Stimulated activated naive B cell treated with anti-CD40 and anti-IgM and Interleukin-4, amounts not matched to agents 10 μg/mL and 1 μg/mL and 100 μg/mL, for 72 hours (primary cell): ENCODE measurements at regions not wholly inside any gene's neighbourhood (a gene's known extent, or its start where the extent isn't known, plus 50 kb on each side); places are given as distances from the start of the nearest gene placed in this dataset.
A peak's percentile ranks its signal among the peaks of the same experiment; 100 is the strongest.

Experiments used
- ATAC-seq, 2 donors: fragments of 150-1000 bp; cut with Tn5 transposase; replicated peaks; 2 replicates each; pipeline ENCODE4 v1.10.0; 2021; ENCODE audit warnings: moderate library complexity in 1 of 2
- DNase-seq: peaks from one replicate; pipeline ENCODE4 v3.0.0; 2021
- H3K27ac Mint-ChIP-seq: one replicate; pipeline ENCODE4 v1.8.0; 2022; ENCODE audit warnings: mild to moderate bottlenecking, mixed read lengths
- H3K27me3 Mint-ChIP-seq, 2 donors: one replicate each; pipeline ENCODE4 v1.8.0; 2022; ENCODE audit warnings: mixed read lengths in 2 of 2
- H3K36me3 Mint-ChIP-seq, 2 donors: one replicate each; pipeline ENCODE4 v1.8.0; 2022; ENCODE audit warnings: mixed read lengths in 2 of 2, mild to moderate bottlenecking in 1 of 2
- H3K4me1 Mint-ChIP-seq, 2 donors: one replicate each; pipeline ENCODE4 v1.8.0; 2022; ENCODE audit warnings: mixed read lengths in 2 of 2, mild to moderate bottlenecking in 1 of 2
- H3K4me3 Mint-ChIP-seq, 2 donors: one replicate each; pipeline ENCODE4 v1.8.0; 2022; ENCODE audit warnings: mild to moderate bottlenecking in 2 of 2, mixed read lengths in 2 of 2, moderate library complexity in 1 of 2
- H3K9me3 Mint-ChIP-seq, 2 donors: one replicate each; pipeline ENCODE4 v1.8.0; 2022; ENCODE audit warnings: mixed read lengths in 2 of 2, mild to moderate bottlenecking in 1 of 2

DNA sequence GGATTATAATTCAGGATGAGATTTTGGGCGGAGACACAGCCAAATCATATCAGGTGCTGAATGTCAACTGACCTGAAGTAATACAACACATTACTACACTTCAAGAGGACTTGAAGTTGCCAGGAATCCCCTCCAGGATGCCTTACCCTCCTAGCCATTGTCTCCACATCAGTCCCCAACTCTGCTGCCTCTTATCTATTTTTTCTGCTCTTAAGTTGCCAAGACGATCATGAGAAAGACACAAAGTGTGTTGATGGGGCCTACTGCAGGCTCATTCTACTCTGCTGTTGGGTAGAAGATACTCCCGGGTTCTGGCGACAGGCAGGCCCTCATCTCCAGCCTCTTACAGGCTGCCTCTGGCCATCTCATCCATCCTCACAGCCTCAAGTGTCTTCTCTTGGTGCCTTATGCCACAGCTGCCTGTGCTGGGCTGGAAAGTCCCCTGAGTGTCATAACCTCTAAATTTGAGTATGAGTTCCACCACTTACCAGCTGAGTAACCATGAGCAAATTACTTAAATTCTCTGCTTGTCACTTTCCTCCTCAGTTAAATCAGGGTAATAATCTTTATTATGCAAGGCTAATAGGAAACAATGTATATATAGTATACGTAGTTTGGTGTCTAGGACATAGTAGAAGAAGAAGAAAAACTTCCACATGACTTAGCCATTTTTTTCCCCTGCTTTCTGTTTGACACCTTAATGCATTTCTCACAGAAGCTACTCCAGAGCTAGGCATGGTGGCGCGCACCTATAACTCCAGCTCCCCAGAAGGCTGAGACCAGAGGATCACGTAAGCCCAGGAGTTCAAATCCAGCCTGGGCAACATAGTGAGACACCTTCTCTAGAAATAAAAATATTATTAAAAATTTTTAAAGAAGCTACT is 73.0 kb upstream of the SNX2 start:
- H3K27me3 Mint-ChIP-seq, result no peaks in the 10 kb centered on the region
- peak overlapping the region; percentile 76 to 78 for H3K4me3 Mint-ChIP-seq
- H3K27ac Mint-ChIP-seq, result peak overlapping the region; percentile 99
- H3K36me3 Mint-ChIP-seq, result no peaks in the 10 kb centered on the region
- peak; percentile 96 to 98 for ATAC-seq
- no peaks in the 10 kb centered on the region for H3K9me3 Mint-ChIP-seq
- DNase-seq, result peak; percentile 70
- peaks cover 44 to 75% of the 10 kb centered on the region in 2 donors for H3K4me1 Mint-ChIP-seq

DNA sequence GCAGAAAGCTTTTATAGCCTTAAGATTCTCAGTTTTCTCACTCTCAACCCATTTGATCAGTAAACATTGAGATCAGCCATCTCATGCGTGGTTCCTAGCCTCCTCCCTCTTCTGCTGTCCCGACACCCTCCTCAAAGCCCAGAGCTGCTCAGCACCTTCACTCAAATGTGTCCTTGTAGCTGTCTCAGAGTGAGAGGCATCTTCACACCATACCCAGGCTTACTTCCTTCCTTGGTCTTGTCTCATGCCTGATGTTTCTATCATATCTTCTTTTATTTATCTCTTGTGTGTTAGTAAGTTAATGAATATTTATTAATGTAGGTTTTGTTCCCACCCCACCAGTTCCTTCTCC is 72.4 kb upstream of the SNX2 start:
- ATAC-seq, result peak; percentile 59 to 61
- H3K4me3 Mint-ChIP-seq, result peak overlapping the region; percentile 53 to 61

DNA sequence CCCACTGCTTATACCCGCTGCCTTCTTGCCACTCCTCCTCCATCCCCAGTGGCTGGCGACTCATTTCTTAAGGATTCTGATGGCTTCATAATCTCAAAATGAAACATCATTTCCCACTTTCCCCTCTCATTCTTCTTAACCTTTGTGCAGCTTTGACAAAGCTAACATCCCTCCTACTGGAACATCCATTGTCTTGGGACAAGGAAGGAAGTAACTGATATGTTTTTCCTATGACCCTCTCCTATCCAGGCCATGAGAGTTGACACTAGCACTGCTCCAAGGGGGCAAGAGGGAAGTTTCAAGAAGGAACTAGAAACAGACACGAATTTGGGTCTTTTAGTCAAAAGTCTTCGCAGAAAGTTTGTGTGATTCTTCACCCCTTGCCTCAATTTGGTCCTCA is 71.7 kb upstream of the SNX2 start:
- H3K27ac Mint-ChIP-seq, result peak overlapping the region; percentile 95
- H3K27me3 Mint-ChIP-seq, result no peaks in the 10 kb centered on the region
- no peaks in the 10 kb centered on the region for H3K36me3 Mint-ChIP-seq
- H3K9me3 Mint-ChIP-seq, result no peaks in the 10 kb centered on the region
- no peak for DNase-seq
- ATAC-seq, result no peak
- H3K4me3 Mint-ChIP-seq, result no peak overlapping the region
- peaks cover 42 to 69% of the 10 kb centered on the region in 2 donors for H3K4me1 Mint-ChIP-seq

More for the DNA sequence above, 72.4 kb upstream of the SNX2 start:
- no peaks in the 10 kb centered on the region for H3K36me3 Mint-ChIP-seq
- H3K9me3 Mint-ChIP-seq, result no peaks in the 10 kb centered on the region
- no peaks in the 10 kb centered on the region for H3K27me3 Mint-ChIP-seq
- DNase-seq, result no peak
- peak overlapping the region; percentile 95 for H3K27ac Mint-ChIP-seq
- peaks cover 40 to 69% of the 10 kb centered on the region in 2 donors for H3K4me1 Mint-ChIP-seq

DNA sequence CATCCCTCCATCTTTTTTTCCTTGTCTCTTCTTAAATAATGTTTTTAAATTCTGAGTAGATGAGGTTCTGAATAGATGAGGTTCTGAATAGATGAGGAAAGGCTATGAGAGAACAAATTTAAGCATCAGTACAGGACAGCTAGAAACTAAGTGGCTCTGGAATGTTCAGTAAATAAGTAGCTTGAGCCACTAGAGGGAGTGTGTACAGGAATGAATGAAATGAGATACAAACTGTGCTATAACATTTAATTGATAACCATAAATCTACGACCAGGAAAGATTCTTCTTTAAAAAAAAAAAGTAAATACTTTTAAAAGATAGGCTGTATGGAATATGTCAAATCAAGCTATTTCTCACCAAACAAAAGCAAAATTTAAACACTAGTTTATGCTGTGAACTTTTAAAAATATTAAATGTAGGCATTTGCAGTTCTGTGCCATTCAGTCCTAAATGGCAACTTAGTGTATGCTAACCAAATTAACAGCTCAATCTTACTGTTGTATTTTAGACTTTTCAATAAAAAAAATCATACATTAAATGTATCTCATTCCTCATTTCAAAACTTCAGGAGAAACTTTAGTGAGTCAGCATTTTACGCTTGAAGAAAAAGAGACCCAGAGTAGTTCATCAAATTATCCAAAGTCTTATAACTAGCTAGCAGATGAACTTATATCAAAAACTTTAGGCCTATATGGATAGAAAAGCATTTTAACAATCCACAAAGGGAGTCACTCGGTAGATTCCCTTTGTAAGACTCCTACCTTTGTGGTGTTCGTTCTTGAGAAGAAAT is 70.4 kb upstream of the SNX2 start:
- peaks cover 38 to 56% of the 10 kb centered on the region in 2 donors for H3K4me1 Mint-ChIP-seq
- H3K36me3 Mint-ChIP-seq, result no peaks in the 10 kb centered on the region
- ATAC-seq (no peak), DNase-seq (no peak)
- no peaks in the 10 kb centered on the region for H3K27me3 Mint-ChIP-seq
- H3K9me3 Mint-ChIP-seq, result no peaks in the 10 kb centered on the region
- no peak overlapping the region for H3K27ac Mint-ChIP-seq
- H3K4me3 Mint-ChIP-seq, result no peak overlapping the region

DNA sequence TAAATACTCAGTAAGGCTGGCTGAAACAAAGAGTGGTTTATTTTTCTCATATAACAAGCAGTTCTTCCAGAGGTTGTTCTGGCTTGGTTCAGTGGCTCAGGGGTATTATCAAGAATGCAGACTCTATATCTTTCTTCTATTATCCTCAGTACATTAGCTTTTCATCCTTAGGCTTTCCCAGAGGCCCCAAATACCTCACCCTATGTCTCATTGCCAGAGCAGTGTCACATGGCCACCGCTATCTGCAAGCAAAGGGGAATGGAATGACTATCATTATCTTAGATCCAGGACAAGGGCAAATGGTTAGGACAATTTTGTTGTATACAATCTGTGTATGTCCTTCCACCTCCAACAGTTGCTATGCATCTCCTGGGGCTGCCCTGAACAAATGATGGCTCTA is 69.0 kb upstream of the SNX2 start:
- Mint-ChIP-seq H3K27me3 (no peaks in the 10 kb centered on the region), H3K4me3 (no peak overlapping the region), H3K36me3 (no peaks in the 10 kb centered on the region), H3K9me3 (no peaks in the 10 kb centered on the region), H3K4me1 (peaks cover 33 to 50% of the 10 kb centered on the region in 2 donors), H3K27ac (no peak overlapping the region)
- ATAC-seq, result no peak
- DNase-seq, result no peak

DNA sequence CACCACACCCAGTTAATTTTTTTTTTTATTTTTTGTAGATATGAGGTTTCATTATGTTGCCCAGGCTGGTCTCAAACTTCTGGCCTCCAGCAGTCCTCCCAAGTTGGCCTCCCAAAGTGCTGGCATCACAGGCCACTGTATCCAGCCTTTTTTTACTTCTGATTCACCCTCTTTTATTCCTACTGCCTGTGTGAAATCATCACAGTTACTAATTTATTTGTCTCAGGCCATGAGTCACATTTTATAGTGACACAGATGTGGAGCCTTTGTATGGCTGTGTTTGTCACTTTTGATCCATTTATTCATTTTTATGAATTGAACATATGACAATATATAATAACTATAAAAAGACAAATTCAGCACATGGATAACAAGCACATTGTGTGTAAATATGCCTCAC is 67.1 kb upstream of the SNX2 start:
- Mint-ChIP-seq H3K9me3 (no peaks in the 10 kb centered on the region), H3K36me3 (no peaks in the 10 kb centered on the region), H3K4me3 (no peak overlapping the region), H3K4me1 (peaks cover 23 to 31% of the 10 kb centered on the region in 2 donors), H3K27ac (no peak overlapping the region), H3K27me3 (no peaks in the 10 kb centered on the region)
- DNase-seq (no peak), ATAC-seq (no peak)

DNA sequence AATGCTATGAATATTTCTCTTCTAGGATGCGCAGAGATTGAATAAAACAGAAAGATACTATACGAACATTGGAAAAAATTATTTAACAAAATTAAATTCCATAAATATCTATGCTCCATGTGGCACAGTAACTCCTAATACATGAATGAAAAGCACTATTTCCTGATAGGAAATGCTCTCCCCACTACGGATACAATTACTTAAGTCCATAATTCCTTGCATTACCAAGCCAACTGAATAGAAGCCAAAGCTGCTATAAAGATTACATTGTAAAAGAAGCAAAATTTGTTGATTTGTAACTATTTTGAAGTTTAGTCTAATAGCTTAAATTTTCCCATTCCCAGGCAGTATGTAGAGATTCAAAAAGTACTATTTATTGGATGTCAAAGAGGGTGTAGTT is 61.8 kb upstream of the SNX2 start:
- peaks cover 0 to 2% of the 10 kb centered on the region in 2 donors for H3K4me1 Mint-ChIP-seq
- no peak overlapping the region for H3K4me3 Mint-ChIP-seq
- no peaks in the 10 kb centered on the region for H3K36me3 Mint-ChIP-seq
- H3K9me3 Mint-ChIP-seq, result no peaks in the 10 kb centered on the region
- no peaks in the 10 kb centered on the region for H3K27me3 Mint-ChIP-seq
- no peak for ATAC-seq
- no peak for DNase-seq
- no peak overlapping the region for H3K27ac Mint-ChIP-seq

DNA sequence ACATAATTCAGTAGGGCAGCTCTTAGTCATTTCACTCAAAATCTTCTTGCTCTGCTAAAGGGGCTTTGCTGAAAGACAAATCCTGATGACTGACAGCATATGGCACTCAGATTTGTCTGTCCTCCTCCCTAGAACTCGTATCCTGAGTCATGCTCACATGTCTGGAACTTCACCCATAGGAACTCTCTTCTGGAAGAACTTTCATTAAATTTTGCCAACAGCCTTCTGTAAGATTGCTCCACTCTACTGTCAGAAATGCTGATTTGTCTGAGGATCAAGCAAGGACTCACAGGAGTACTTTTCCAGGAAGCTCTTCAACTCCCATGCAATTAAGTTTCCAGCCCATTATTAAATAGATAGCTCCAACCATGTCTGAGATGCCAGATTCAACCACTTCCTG is 59.8 kb upstream of the SNX2 start:
- Mint-ChIP-seq H3K36me3 (peaks cover 0 to 3% of the 10 kb centered on the region in 2 donors), H3K4me3 (no peak overlapping the region), H3K27me3 (no peaks in the 10 kb centered on the region), H3K27ac (no peak overlapping the region), H3K4me1 (peaks cover 3 to 4% of the 10 kb centered on the region in 2 donors), H3K9me3 (peaks cover 4% of the 10 kb centered on the region in 2 donors)
- no peak for ATAC-seq
- no peak for DNase-seq

DNA sequence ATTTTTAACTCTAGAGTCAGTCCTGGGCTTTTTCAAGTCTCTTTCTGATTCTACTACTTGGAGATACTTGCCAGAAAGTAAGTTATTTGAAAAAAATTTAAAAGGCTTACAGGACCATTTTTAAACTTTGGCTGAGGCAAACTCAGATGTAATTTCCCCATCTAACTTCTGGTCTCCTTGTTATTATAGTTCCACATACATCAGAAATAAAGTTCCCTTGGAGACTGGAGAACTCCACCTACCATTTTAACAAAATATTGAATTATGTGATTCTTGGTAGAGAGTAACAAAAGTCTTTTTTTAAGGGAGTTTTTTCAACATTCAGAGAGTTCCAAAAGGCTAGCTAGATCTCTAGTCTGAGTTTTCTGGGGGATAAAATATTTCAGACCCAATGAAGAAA is 56.3 kb upstream of the SNX2 start:
- peaks cover 0 to 4% of the 10 kb centered on the region in 2 donors for H3K36me3 Mint-ChIP-seq
- H3K27ac Mint-ChIP-seq, result no peak overlapping the region
- H3K9me3 Mint-ChIP-seq, result peaks cover 5 to 6% of the 10 kb centered on the region in 2 donors
- no peak overlapping the region for H3K4me3 Mint-ChIP-seq
- H3K27me3 Mint-ChIP-seq, result no peaks in the 10 kb centered on the region
- no peak for DNase-seq
- peaks cover 32 to 39% of the 10 kb centered on the region in 2 donors for H3K4me1 Mint-ChIP-seq
- ATAC-seq, result no peak

DNA sequence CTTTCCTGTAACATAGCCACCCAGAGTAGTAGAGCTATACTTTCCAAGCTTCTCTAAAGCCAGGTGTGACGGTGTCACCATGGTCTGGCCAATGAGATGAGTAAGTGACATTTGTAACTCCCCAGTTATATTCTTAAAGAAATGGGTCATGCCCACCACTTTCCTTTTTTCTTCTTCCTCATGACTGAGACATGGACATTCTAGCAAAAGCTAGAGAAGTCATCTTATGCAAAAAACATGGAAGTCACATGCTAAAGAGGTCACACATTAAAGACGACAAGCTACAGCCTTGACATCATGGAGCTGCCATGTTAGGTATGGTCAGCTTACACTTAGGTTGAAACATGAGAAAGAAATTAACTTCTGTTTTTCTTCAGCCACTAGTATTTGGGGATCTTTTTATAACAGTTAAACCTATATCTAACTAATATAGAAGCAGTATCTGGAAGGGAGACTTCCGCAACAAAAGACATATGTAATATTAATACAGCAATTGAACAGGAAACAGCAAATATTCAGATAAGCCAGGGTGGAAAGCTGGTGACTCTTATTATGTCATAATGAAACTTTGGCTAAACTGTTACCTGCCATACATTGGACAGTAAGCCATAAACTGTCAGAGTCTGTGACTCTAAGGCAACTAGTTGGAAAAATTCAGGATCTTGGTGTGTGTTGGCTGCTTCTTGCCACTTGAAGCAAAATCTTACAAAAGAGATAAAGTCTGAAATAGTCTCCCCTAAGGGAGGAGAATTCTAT is 54.7 kb upstream of the SNX2 start:
- Mint-ChIP-seq H3K36me3 (peaks cover 0 to 4% of the 10 kb centered on the region in 2 donors), H3K27ac (peak overlapping the region; percentile 39), H3K4me1 (peaks cover 32 to 44% of the 10 kb centered on the region in 2 donors), H3K9me3 (peaks cover 5 to 6% of the 10 kb centered on the region in 2 donors), H3K4me3 (no peak overlapping the region), H3K27me3 (no peaks in the 10 kb centered on the region)
- no peak for DNase-seq
- ATAC-seq, result peak; percentile 26 to 39

DNA sequence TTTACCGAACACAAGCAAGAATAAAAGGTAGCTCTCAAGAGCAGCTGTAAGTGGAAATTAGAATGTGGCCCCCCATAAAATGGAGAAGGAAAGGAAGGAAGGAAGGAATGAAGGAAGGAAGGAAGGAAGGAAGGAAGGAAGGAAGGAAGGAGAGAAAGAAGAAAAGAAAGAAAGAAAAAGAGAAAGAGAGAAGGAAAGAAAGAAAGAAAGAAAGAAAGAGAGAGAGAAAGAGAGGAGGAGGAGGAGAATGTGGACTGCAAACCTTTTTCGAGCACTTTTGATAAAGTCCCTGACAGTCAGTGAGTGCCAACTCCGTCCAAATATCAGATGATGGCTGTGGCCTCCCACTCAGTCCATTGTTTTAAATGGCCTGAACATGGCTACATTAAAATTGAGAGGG is 53.8 kb upstream of the SNX2 start:
- Mint-ChIP-seq H3K4me1 (peaks cover 36 to 50% of the 10 kb centered on the region in 2 donors), H3K4me3 (no peak overlapping the region), H3K27ac (peak overlapping the region; percentile 82), H3K36me3 (peaks cover 3 to 4% of the 10 kb centered on the region in 2 donors), H3K27me3 (no peaks in the 10 kb centered on the region), H3K9me3 (peaks cover 5 to 7% of the 10 kb centered on the region in 2 donors)
- ATAC-seq (no peak), DNase-seq (no peak)

DNA sequence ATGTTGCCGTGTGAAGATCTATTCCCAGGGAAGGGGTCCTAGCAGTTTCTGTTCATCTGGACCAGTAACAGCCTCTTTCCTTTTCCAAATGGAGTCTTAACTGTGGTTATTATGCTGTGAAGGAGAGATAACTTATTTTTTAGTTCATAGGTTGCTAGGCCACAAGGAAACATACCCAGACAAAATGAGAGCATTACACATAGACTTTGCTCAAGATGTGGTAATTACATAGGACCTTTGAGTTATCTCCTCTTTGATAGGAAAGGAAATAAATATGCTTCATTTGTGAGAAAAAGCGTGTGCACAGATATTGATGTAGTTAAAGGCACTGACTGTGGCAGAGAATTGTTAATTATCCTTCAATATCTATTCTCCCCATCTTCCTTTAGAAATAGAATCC is 52.5 kb upstream of the SNX2 start:
- H3K27me3 Mint-ChIP-seq, result no peaks in the 10 kb centered on the region
- no peak overlapping the region for H3K4me3 Mint-ChIP-seq
- peaks cover 41 to 53% of the 10 kb centered on the region in 2 donors for H3K4me1 Mint-ChIP-seq
- H3K27ac Mint-ChIP-seq, result peak overlapping the region; percentile 42
- peaks cover 3 to 4% of the 10 kb centered on the region in 2 donors for H3K36me3 Mint-ChIP-seq
- H3K9me3 Mint-ChIP-seq, result peaks cover 5 to 7% of the 10 kb centered on the region in 2 donors
- ATAC-seq, result no peak
- no peak for DNase-seq

DNA sequence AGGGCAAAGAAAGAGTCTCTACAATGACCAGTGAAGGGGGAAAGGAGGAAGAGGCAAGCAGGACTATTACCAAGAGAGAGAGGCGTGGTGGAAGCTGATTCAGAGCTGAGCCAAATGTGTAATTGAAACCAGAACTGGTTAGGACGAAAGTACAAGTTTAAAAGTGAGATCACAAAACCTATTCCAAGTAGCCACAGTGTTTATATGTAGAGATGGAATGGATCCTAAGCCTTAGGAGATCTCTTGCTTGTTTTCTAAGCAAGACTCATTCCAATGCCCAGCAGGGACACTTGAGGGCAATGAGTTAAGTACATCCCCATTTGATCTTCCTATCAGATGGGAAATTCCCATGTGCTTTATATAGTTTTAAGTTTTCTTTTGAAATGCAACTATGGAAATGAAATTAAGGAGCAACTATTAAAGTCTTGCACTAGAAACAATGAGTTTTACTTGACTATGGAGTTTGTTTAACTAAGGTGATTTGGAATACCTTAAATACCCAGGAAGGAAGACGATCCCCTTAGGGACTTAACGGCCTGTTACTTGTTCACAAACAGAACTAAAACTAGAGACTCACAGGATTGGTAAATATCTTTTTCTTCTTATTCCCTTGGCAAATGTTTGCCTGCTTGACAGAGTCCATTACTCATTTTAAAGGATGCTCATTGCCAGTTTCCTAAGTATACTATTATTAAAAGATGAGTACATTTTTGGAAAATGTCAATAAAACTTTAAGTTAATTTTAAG is 51.1 kb upstream of the SNX2 start:
- ATAC-seq (peak; percentile 88 to 93), DNase-seq (peak; percentile 39)
- no peaks in the 10 kb centered on the region for H3K27me3 Mint-ChIP-seq
- peaks cover 10 to 11% of the 10 kb centered on the region in 2 donors for H3K36me3 Mint-ChIP-seq
- peaks cover 14 to 15% of the 10 kb centered on the region in 2 donors for H3K9me3 Mint-ChIP-seq
- peak overlapping the region; percentile 79 for H3K27ac Mint-ChIP-seq
- peak overlapping the region; percentile 64 to 67 for H3K4me3 Mint-ChIP-seq
- peaks cover 49 to 65% of the 10 kb centered on the region in 2 donors for H3K4me1 Mint-ChIP-seq
